K562 (cell line): ENCODE measurements at regions not wholly inside any gene's neighbourhood (a gene's known extent, or its start where the extent isn't known, plus 50 kb on each side); places are given as distances from the start of the nearest gene placed in this dataset.

Experiments
- CCNT2 ChIP-seq: IDR thresholded peaks from 2 replicates; pipeline ENCODE4 v1.6.1; 2011; ENCODE audit warnings: borderline replicate concordance, low read depth, mild to moderate bottlenecking, moderate library complexity, mixed read lengths, low read length; ENCODE audit not compliant: insufficient read length; ENCODE audit errors: extremely low read depth
- HMG20A ChIP-seq: fragments of 450-650 bp; formaldehyde crosslinking; conservative IDR thresholded peaks from 2 replicates; pipeline ENCODE4 v1.4.0; 2020; ENCODE audit warnings: mild to moderate bottlenecking, mixed read lengths
- ZNF184 ChIP-seq: sonication (generic); formaldehyde crosslinking; IDR thresholded peaks from 2 replicates; pipeline ENCODE4 v1.5.0; 2020; ENCODE audit warnings: missing genetic modification reagents
- ZNF324 ChIP-seq: fragments of 250-450 bp; sonication (Bioruptor Pico); IDR thresholded peaks from 2 replicates; pipeline ENCODE4 v1.4.0; 2020; ENCODE audit warnings: mild to moderate bottlenecking
- TF ChIP-seq, protein P1 (sequence below): sonication (generic); formaldehyde crosslinking; IDR thresholded peaks from 2 replicates; pipeline ENCODE4 v1.8.1; 2023; ENCODE audit warnings: mild to moderate bottlenecking, missing genetic modification reagents
- TF ChIP-seq, protein P2 (sequence below): fragments of 450-650 bp; IDR thresholded peaks from 2 replicates; pipeline ENCODE4 v1.6.1; 2016; ENCODE audit warnings: mild to moderate bottlenecking, moderate library complexity

DNA sequence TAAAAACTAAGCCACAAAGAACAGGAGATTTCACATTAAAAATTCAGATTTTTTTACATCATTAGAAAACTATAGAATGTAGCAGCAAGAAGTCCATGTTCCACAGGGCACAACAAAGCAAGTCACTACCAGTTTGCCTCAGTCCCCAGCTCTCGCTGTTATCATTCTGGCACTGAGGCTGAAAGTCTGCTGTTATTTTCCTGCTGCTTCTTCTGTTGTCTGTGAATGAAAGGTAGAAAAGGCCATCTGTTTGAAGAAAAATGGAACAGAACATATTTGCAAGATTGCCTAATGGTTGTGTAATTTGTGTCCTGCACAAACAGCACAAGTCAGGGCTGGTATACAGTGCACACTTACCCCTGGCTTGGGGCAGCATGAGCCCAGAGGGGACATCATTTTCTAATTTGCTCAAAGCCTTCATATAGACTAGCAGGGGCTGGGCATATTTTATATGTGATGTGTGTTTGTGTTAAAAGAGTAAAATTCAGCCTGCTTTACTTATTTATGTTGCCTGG, 105.6 kb upstream of the COG2 start (continued):
- TF ChIP-seq, protein P1, sequence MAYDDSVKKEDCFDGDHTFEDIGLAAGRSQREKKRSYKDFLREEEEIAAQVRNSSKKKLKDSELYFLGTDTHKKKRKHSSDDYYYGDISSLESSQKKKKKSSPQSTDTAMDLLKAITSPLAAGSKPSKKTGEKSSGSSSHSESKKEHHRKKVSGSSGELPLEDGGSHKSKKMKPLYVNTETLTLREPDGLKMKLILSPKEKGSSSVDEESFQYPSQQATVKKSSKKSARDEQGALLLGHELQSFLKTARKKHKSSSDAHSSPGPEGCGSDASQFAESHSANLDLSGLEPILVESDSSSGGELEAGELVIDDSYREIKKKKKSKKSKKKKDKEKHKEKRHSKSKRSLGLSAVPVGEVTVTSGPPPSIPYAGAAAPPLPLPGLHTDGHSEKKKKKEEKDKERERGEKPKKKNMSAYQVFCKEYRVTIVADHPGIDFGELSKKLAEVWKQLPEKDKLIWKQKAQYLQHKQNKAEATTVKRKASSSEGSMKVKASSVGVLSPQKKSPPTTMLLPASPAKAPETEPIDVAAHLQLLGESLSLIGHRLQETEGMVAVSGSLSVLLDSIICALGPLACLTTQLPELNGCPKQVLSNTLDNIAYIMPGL (CRISPR knock-in tag) = no peak
- no peak for TF ChIP-seq HMG20A (CRISPR knock-in tag)
- TF ChIP-seq, protein P2, sequence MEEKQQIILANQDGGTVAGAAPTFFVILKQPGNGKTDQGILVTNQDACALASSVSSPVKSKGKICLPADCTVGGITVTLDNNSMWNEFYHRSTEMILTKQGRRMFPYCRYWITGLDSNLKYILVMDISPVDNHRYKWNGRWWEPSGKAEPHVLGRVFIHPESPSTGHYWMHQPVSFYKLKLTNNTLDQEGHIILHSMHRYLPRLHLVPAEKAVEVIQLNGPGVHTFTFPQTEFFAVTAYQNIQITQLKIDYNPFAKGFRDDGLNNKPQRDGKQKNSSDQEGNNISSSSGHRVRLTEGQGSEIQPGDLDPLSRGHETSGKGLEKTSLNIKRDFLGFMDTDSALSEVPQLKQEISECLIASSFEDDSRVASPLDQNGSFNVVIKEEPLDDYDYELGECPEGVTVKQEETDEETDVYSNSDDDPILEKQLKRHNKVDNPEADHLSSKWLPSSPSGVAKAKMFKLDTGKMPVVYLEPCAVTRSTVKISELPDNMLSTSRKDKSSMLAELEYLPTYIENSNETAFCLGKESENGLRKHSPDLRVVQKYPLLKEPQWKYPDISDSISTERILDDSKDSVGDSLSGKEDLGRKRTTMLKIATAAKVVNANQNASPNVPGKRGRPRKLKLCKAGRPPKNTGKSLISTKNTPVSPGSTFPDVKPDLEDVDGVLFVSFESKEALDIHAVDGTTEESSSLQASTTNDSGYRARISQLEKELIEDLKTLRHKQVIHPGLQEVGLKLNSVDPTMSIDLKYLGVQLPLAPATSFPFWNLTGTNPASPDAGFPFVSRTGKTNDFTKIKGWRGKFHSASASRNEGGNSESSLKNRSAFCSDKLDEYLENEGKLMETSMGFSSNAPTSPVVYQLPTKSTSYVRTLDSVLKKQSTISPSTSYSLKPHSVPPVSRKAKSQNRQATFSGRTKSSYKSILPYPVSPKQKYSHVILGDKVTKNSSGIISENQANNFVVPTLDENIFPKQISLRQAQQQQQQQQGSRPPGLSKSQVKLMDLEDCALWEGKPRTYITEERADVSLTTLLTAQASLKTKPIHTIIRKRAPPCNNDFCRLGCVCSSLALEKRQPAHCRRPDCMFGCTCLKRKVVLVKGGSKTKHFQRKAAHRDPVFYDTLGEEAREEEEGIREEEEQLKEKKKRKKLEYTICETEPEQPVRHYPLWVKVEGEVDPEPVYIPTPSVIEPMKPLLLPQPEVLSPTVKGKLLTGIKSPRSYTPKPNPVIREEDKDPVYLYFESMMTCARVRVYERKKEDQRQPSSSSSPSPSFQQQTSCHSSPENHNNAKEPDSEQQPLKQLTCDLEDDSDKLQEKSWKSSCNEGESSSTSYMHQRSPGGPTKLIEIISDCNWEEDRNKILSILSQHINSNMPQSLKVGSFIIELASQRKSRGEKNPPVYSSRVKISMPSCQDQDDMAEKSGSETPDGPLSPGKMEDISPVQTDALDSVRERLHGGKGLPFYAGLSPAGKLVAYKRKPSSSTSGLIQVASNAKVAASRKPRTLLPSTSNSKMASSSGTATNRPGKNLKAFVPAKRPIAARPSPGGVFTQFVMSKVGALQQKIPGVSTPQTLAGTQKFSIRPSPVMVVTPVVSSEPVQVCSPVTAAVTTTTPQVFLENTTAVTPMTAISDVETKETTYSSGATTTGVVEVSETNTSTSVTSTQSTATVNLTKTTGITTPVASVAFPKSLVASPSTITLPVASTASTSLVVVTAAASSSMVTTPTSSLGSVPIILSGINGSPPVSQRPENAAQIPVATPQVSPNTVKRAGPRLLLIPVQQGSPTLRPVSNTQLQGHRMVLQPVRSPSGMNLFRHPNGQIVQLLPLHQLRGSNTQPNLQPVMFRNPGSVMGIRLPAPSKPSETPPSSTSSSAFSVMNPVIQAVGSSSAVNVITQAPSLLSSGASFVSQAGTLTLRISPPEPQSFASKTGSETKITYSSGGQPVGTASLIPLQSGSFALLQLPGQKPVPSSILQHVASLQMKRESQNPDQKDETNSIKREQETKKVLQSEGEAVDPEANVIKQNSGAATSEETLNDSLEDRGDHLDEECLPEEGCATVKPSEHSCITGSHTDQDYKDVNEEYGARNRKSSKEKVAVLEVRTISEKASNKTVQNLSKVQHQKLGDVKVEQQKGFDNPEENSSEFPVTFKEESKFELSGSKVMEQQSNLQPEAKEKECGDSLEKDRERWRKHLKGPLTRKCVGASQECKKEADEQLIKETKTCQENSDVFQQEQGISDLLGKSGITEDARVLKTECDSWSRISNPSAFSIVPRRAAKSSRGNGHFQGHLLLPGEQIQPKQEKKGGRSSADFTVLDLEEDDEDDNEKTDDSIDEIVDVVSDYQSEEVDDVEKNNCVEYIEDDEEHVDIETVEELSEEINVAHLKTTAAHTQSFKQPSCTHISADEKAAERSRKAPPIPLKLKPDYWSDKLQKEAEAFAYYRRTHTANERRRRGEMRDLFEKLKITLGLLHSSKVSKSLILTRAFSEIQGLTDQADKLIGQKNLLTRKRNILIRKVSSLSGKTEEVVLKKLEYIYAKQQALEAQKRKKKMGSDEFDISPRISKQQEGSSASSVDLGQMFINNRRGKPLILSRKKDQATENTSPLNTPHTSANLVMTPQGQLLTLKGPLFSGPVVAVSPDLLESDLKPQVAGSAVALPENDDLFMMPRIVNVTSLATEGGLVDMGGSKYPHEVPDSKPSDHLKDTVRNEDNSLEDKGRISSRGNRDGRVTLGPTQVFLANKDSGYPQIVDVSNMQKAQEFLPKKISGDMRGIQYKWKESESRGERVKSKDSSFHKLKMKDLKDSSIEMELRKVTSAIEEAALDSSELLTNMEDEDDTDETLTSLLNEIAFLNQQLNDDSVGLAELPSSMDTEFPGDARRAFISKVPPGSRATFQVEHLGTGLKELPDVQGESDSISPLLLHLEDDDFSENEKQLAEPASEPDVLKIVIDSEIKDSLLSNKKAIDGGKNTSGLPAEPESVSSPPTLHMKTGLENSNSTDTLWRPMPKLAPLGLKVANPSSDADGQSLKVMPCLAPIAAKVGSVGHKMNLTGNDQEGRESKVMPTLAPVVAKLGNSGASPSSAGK = no peak
- TF ChIP-seq CCNT2 = no peak
- TF ChIP-seq ZNF324 (CRISPR knock-in tag) = no peak
- TF ChIP-seq ZNF184 (CRISPR knock-in tag) = no peak
